Endothelial cell (in vitro differentiated cells): ENCODE measurements at regions not wholly inside any gene's neighbourhood (a gene's known extent, or its start where the extent isn't known, plus 50 kb on each side); places are given as distances from the start of the nearest gene placed in this dataset.

Experiments
- DNase-seq: peaks from one replicate; pipeline ENCODE4 v3.0.0; 2021; ENCODE audit warnings: low spot score
- H3K27ac Mint-ChIP-seq: one replicate; pipeline ENCODE4 v1.8.0; 2021; ENCODE audit warnings: mixed read lengths, inconsistent platforms; ENCODE audit not compliant: unreplicated experiment
- H3K27me3 Mint-ChIP-seq: one replicate; pipeline ENCODE4 v1.8.0; 2021; ENCODE audit warnings: mild to moderate bottlenecking, moderate library complexity, mixed read lengths, inconsistent platforms; ENCODE audit not compliant: unreplicated experiment
- H3K36me3 Mint-ChIP-seq: one replicate; pipeline ENCODE4 v1.8.0; 2021; ENCODE audit warnings: mild to moderate bottlenecking, low read depth, mixed read lengths, inconsistent platforms; ENCODE audit not compliant: unreplicated experiment
- H3K4me1 Mint-ChIP-seq: one replicate; pipeline ENCODE4 v1.8.0; 2021; ENCODE audit warnings: mild to moderate bottlenecking, mixed read lengths, inconsistent platforms; ENCODE audit not compliant: unreplicated experiment
- H3K4me3 Mint-ChIP-seq: one replicate; pipeline ENCODE4 v1.8.0; 2021; ENCODE audit warnings: mild to moderate bottlenecking, mixed read lengths, inconsistent platforms; ENCODE audit not compliant: unreplicated experiment
- H3K9me3 Mint-ChIP-seq: one replicate; pipeline ENCODE4 v1.8.0; 2021; ENCODE audit warnings: mixed read lengths, inconsistent platforms; ENCODE audit not compliant: unreplicated experiment
- CTCF ChIP-seq: fragments of 200-600 bp; sonication (generic); IDR thresholded peaks from one replicate; pipeline ENCODE4 v1.5.0; 2021; ENCODE audit warnings: antibody characterized with exemption; ENCODE audit not compliant: unreplicated experiment

DNA sequence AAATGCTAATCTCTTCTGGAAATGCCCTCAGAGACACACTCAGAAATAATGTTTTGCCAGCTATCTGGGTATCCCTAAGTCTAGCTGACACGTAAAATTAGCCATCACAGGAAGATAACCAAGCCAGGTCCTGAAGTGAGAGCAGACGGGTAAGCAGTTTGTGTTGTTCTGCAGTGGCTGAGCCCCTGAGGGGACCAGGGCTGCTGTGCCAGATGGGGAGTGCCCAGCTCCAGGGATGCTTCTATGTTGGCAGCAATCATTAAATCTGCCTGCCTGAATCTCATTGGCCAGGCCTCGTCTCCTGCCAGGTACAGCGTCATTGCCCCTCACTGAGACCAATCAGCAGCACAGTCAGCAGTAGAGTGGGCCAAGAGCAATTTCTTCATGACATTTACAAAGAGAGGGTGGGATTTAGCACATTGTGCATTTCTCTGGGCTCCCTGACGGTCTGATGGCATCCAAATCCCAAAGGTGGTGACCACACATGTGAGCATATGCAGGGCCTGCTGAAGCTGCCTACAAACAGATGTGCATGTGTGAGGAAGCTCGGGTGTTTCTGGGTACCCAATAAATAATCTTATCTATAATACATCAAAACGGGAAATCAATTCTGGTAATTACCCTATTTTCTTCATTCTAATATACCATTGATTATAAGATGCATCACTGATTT lies 58.7 kb upstream of the LRRN2 start:
- Mint-ChIP-seq H3K27me3 (no peaks in the 10 kb centered on the region), H3K36me3 (no peaks in the 10 kb centered on the region), H3K27ac (no peak overlapping the region), H3K9me3 (no peaks in the 10 kb centered on the region), H3K4me3 (no peak overlapping the region), H3K4me1 (no peaks in the 10 kb centered on the region)
- no peak for TF ChIP-seq CTCF
- DNase-seq, result no peak

DNA sequence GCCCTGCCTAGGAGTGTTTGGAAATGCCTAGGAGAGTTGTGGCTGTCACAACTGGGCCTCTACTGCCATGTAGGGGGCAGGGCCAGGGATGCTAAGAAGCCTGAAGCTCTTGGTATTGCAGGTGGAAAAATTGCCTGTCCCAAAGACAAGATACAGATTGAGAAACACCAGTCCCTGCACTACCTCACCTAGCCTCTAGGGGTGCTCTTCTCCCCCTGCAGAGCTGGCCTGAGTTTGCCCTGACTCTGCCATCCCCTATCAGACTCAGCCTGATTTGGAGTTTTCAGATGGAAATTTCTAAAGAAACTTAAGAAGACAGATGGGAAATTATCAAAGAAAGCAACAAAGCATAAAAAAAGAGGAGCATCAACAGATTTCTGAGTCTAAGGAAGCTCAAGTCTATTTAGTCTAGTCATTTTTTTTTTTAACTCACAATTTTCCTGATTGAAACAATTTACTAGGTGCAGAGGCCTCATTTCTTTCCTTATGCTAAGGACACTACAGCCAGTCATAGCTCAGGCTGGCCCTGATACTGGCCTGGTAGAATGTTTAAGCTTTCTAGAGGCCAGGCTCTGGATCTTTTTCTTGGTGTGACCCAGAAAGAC lies 61.4 kb upstream of the LRRN2 start:
- H3K27me3 Mint-ChIP-seq, result no peaks in the 10 kb centered on the region
- peaks cover 4% of the 10 kb centered on the region for H3K4me1 Mint-ChIP-seq
- peak; percentile 63 for DNase-seq

DNA sequence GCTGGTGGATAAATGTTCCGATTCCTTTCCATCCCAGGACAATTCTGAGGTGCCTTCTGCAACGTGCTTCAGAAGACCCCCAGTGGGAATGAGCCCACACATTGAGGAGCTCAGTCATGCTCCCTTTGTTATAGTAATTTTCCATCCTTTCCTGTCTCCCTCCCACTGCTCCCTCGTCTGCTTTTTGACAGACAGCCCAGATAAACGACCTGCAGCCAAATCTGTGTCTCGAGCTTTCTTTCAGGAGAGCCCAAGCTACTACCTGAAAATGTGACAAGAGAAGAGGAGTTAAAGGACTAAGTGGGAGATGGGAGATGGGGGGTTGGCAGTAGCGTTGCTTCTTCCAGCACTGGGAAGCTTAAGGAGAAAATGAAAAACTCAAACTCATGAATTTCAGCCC lies 65.9 kb upstream of the LRRN2 start:
- H3K27ac Mint-ChIP-seq, result no peak overlapping the region
- H3K36me3 Mint-ChIP-seq, result no peaks in the 10 kb centered on the region
- TF ChIP-seq CTCF, result no peak
- H3K4me1 Mint-ChIP-seq, result peaks cover 4% of the 10 kb centered on the region
- H3K27me3 Mint-ChIP-seq, result peaks cover 3% of the 10 kb centered on the region
- H3K4me3 Mint-ChIP-seq, result no peak overlapping the region
- H3K9me3 Mint-ChIP-seq, result peaks cover 5% of the 10 kb centered on the region
- DNase-seq, result no peak

More for the DNA sequence above, 61.4 kb upstream of the LRRN2 start:
- no peaks in the 10 kb centered on the region for H3K9me3 Mint-ChIP-seq
- peak; percentile 93 for TF ChIP-seq CTCF
- no peaks in the 10 kb centered on the region for H3K36me3 Mint-ChIP-seq
- no peak overlapping the region for H3K27ac Mint-ChIP-seq
- H3K4me3 Mint-ChIP-seq, result no peak overlapping the region

DNA sequence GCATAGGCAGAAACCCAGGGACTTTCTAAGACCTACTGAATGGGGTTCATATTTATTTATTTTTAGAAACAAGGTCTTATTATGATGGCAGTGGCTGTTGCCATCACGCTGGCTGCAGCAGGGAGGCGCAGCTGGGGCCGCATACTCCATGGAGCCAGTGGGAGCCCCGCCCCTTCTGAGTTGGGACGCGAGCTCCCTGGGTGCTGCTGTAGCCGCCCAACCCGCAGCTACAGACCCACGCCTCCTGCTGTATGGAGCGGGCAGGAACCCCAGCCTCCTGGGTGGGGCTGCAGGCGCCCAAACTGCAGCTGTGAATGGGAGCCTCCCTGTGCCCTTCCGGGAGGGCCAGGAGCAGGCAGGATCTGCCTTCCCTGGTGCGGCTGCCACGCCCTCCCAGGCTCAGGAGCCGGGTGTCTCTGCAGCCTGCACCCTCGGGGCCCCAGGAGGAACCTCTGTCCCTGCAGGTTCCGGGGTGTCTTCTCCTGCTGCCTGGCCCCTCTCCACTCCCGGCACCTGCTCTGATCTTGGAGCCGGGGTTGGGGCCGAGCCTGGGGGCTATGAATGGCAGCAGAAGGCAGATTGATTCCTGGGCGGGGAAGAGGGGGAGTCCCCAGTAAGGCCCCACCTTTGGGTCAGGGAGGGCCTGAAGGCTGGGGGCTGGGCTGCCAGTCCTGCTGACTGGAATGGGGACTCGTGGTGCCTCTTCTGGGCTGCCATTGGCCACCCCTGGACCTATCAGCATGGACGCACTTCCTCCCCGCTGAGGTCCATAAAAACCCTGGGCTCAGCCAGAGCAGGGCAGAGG lies 66.5 kb upstream of the LRRN2 start:
- H3K27ac Mint-ChIP-seq, result no peak overlapping the region
- H3K27me3 Mint-ChIP-seq, result peaks cover 3% of the 10 kb centered on the region

More for the DNA sequence above, 66.5 kb upstream of the LRRN2 start:
- no peaks in the 10 kb centered on the region for H3K36me3 Mint-ChIP-seq
- peaks cover 4% of the 10 kb centered on the region for H3K4me1 Mint-ChIP-seq
- peaks cover 5% of the 10 kb centered on the region for H3K9me3 Mint-ChIP-seq
- TF ChIP-seq CTCF, result no peak
- DNase-seq, result no peak
- no peak overlapping the region for H3K4me3 Mint-ChIP-seq
